SH-SY5Y (cell line): ENCODE measurements at regions not wholly inside any gene's neighbourhood (a gene's known extent, or its start where the extent isn't known, plus 50 kb on each side); places are given as distances from the start of the nearest gene placed in this dataset.

Experiments
- GATA2 ChIP-seq: IDR thresholded peaks from 2 replicates; pipeline ENCODE4 v1.6.1; 2011; ENCODE audit warnings: mild to moderate bottlenecking, low read depth, low read length
- GATA3 ChIP-seq: IDR thresholded peaks from 2 replicates; pipeline ENCODE4 v1.6.1; 2011; ENCODE audit warnings: low read depth, mild to moderate bottlenecking, low read length, moderate library complexity

DNA sequence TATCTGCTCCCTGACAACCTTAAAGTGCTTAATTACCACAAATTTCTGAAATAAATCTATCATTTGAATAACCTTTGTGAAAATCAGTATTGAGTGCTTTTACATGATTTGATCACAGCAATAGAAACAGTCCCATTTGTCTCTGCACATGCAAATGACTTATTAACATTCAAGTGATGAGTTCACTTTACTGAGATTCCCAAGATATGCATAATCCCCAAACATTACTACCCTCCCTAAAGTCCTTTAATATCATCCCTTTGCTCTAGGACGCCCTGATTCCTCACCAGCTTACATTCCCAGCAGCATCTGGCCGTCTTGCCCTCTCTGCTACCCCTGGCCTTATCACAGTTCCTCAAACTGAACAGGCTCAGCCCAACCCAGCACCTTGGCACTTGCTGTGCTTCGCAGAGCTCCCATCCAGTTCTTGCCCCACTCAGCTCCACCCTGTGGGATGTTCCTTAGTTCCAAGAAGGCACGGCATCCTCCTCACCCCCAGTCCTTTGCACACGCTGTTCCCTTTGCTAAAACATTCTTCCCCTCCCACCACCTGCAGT lies 347.5 kb downstream of the PREX1 start:
- TF ChIP-seq GATA2 (no peak), GATA3 (no peak)
